H1 (cell line): ENCODE measurements at regions not wholly inside any gene's neighbourhood (a gene's known extent, or its start where the extent isn't known, plus 50 kb on each side); places are given as distances from the start of the nearest gene placed in this dataset.

Experiments
- MAX ChIP-seq: IDR thresholded peaks from 2 replicates; pipeline ENCODE4 v1.6.1; 2012; ENCODE audit warnings: inconsistent platforms
- SRF ChIP-seq: IDR thresholded peaks from 2 replicates; pipeline ENCODE4 v1.6.1; 2011; ENCODE audit warnings: mild to moderate bottlenecking, low read depth, low read length, moderate library complexity

- TF ChIP-seq MAX (no peak), SRF (no peak)
Measured at GRCh38 chr4:151883747-151884146, 122.9 kb upstream of the GATB start (continued).
